OCI-LY7 (cell line): ENCODE measurements at regions not wholly inside any gene's neighbourhood (a gene's known extent, or its start where the extent isn't known, plus 50 kb on each side); places are given as distances from the start of the nearest gene placed in this dataset.
A peak's percentile ranks its signal among the peaks of the same experiment; 100 is the strongest.

Source experiments
- BruUV-seq: library from RNA; stranded (reverse); fragments of 400-500 nt; replicated peaks from 2 replicates; lab custom pipeline; 2021; lab: Mats Ljungman, UMichigan
- CTCF ChIA-PET: fragments of 300-600 bp; sonication (Branson Sonifier 250); formaldehyde crosslinking; loops from one replicate; lab custom pipeline; 2022; ENCODE audit warnings: antibody characterized with exemption; ENCODE audit not compliant: unreplicated experiment; lab: Charles Lee
- POLR2A ChIA-PET: fragments of 300-600 bp; sonication (Branson Sonifier 250); formaldehyde crosslinking; loops from one replicate; lab custom pipeline; 2022; ENCODE audit warnings: antibody characterized with exemption; lab: Charles Lee
- DNase-seq: peaks from one replicate; pipeline ENCODE4 v3.0.0-alpha.2; 2015; ENCODE audit warnings: low spot score
- H2AFZ ChIP-seq: fragments of 200-600 bp; sonication (generic), shearing (Covaris generic); 2 replicates; pipeline ENCODE4 v1.6.1; 2014; ENCODE audit warnings: mild to moderate bottlenecking, antibody characterized with exemption, low read length, moderate library complexity
- H3K27ac ChIP-seq: fragments of 200-600 bp; sonication (generic); 2 replicates; pipeline ENCODE4 v1.5.1; 2014; ENCODE audit warnings: mixed run types, low read depth, mild to moderate bottlenecking, moderate library complexity, low read length, inconsistent platforms; ENCODE audit not compliant: poor library complexity, severe bottlenecking
- H3K36me3 ChIP-seq: fragments of 200-600 bp; sonication (generic); 2 replicates; pipeline ENCODE4 v1.6.1; 2014; ENCODE audit warnings: mild to moderate bottlenecking, antibody characterized with exemption, low read length, moderate library complexity, mixed read lengths; ENCODE audit not compliant: insufficient read depth
- H3K4me1 ChIP-seq: fragments of 200-600 bp; sonication (generic); 2 replicates; pipeline ENCODE4 v1.5.1; 2014; ENCODE audit warnings: mild to moderate bottlenecking, low read length; ENCODE audit not compliant: insufficient read depth, poor library complexity, severe bottlenecking
- H3K4me2 ChIP-seq: fragments of 200-600 bp; sonication (generic); 2 replicates; pipeline ENCODE4 v1.6.1; 2014; ENCODE audit warnings: mild to moderate bottlenecking, low read length
- H3K4me3 ChIP-seq: fragments of 200-600 bp; sonication (generic); 2 replicates; pipeline ENCODE4 v1.5.1; 2014; ENCODE audit warnings: mild to moderate bottlenecking, low read depth, low read length; ENCODE audit not compliant: poor library complexity, severe bottlenecking
- H3K79me2 ChIP-seq: fragments of 200-600 bp; sonication (generic); 2 replicates; pipeline ENCODE4 v1.6.1; 2016; ENCODE audit warnings: low read depth, mild to moderate bottlenecking, low read length, moderate library complexity, mixed read lengths; ENCODE audit not compliant: insufficient read depth
- H3K9me2 ChIP-seq: fragments of 200-600 bp; sonication (generic); 2 replicates; pipeline ENCODE4 v1.6.1; 2016; ENCODE audit warnings: mild to moderate bottlenecking, low read length, mixed read lengths; ENCODE audit not compliant: insufficient read depth
- H3K9me3 ChIP-seq: fragments of 200-600 bp; sonication (generic); 2 replicates; pipeline ENCODE4 v1.6.1; 2014; ENCODE audit warnings: mild to moderate bottlenecking, mixed run types, low read length, mixed read lengths
- H4K20me1 ChIP-seq: fragments of 200-600 bp; sonication (generic); 2 replicates; pipeline ENCODE4 v1.6.1; 2014; ENCODE audit warnings: mild to moderate bottlenecking, antibody characterized with exemption, low read length, moderate library complexity, mixed read lengths; ENCODE audit not compliant: insufficient read depth
- CTCF ChIP-seq: fragments of 200-600 bp; sonication (generic); conservative IDR thresholded peaks from 2 replicates; pipeline ENCODE4 v1.5.1; 2014; ENCODE audit warnings: mild to moderate bottlenecking, antibody characterized with exemption, low read length, moderate library complexity, mixed read lengths
- EZH2phosphoT487 ChIP-seq: fragments of 200-600 bp; sonication (generic); IDR thresholded peaks from 2 replicates; pipeline ENCODE4 v1.6.1; 2018; ENCODE audit warnings: low read depth, borderline replicate concordance, mild to moderate bottlenecking, mixed run types, antibody characterized with exemption, low read length, moderate library complexity, mixed read lengths
- intact Hi-C: fragments of 100-400 bp; cut with micrococcal nuclease; formaldehyde crosslinking; loops from one replicate; pipeline ENCODE4 v1.10.0; 2022; ENCODE audit not compliant: unreplicated experiment

- ChIA-PET POLR2A (interaction anchor here (0.6 kb wide), 1 partner anchor 182 kb away, joined by 4 read pairs; no protein-coding TSS in a partner anchor), CTCF (interaction anchor here (0.6 kb wide), 1 partner anchor 614 kb away, joined by 5 read pairs; no protein-coding TSS in a partner anchor)
- H3K27ac ChIP-seq, result no peak overlapping the region
- H3K9me3 ChIP-seq, result no peaks in the 10 kb centered on the region
- H4K20me1 ChIP-seq, result no peaks in the 10 kb centered on the region
- DNase-seq, result no peak
- no peak overlapping the region for H3K4me3 ChIP-seq
- no peaks in the 10 kb centered on the region for H3K79me2 ChIP-seq
- no peaks in the 10 kb centered on the region for H3K9me2 ChIP-seq
- TF ChIP-seq EZH2phosphoT487 (no peak), CTCF (no peak)
- no peaks in the 10 kb centered on the region for H3K4me1 ChIP-seq
- no peak overlapping the region for H2AFZ ChIP-seq
- intact Hi-C loops, result no loop called here
- no peak overlapping the region for H3K4me2 ChIP-seq
- no peaks in the 10 kb centered on the region for H3K36me3 ChIP-seq
- BruUV-seq, result no TSS peak
These were observed 190.9 kb downstream of the TFCP2L1 start for GRCh38 chr2:121094101-121094500.

- no peak for TF ChIP-seq CTCF
- TF ChIP-seq EZH2phosphoT487, result no peak
- Histone ChIP-seq H3K4me2 (no peak overlapping the region), H4K20me1 (no peaks in the 10 kb centered on the region), H2AFZ (no peak overlapping the region), H3K9me2 (no peaks in the 10 kb centered on the region), H3K4me3 (no peak overlapping the region), H3K4me1 (no peaks in the 10 kb centered on the region), H3K79me2 (no peaks in the 10 kb centered on the region), H3K27ac (no peak overlapping the region), H3K9me3 (no peaks in the 10 kb centered on the region), H3K36me3 (no peaks in the 10 kb centered on the region)
- intact Hi-C loops, result no loop called here
- CTCF ChIA-PET, result no interaction called here
- DNase-seq, result no peak
- BruUV-seq, result no TSS peak
- POLR2A ChIA-PET, result no interaction called here
These were observed 190.2 kb downstream of the TFCP2L1 start for GRCh38 chr2:121094845-121095244.

- H3K4me1 ChIP-seq, result no peaks in the 10 kb centered on the region
- no peaks in the 10 kb centered on the region for H3K9me2 ChIP-seq
- no peaks in the 10 kb centered on the region for H4K20me1 ChIP-seq
- intact Hi-C loops, result no loop called here
- no peak for DNase-seq
- H2AFZ ChIP-seq, result no peak overlapping the region
- no peaks in the 10 kb centered on the region for H3K36me3 ChIP-seq
- CTCF ChIA-PET, result interaction anchor here (0.8 kb wide), 1 partner anchor 13 kb away, joined by 3 read pairs; no protein-coding TSS in a partner anchor
- no peak overlapping the region for H3K27ac ChIP-seq
- no peaks in the 10 kb centered on the region for H3K79me2 ChIP-seq
- H3K4me2 ChIP-seq, result no peak overlapping the region
- no TSS peak for BruUV-seq
- POLR2A ChIA-PET, result no interaction called here
- H3K4me3 ChIP-seq, result no peak overlapping the region
- peak; percentile 65 for TF ChIP-seq CTCF
- TF ChIP-seq EZH2phosphoT487, result no peak
- no peaks in the 10 kb centered on the region for H3K9me3 ChIP-seq
These were observed 189.5 kb downstream of the TFCP2L1 start for GRCh38 chr2:121095257-121096080.
